ENCODE measurements at regions not wholly inside any gene's neighbourhood (a gene's known extent, or its start where the extent isn't known, plus 50 kb on each side); places are given as distances from the start of the nearest gene placed in this dataset.

DNA sequence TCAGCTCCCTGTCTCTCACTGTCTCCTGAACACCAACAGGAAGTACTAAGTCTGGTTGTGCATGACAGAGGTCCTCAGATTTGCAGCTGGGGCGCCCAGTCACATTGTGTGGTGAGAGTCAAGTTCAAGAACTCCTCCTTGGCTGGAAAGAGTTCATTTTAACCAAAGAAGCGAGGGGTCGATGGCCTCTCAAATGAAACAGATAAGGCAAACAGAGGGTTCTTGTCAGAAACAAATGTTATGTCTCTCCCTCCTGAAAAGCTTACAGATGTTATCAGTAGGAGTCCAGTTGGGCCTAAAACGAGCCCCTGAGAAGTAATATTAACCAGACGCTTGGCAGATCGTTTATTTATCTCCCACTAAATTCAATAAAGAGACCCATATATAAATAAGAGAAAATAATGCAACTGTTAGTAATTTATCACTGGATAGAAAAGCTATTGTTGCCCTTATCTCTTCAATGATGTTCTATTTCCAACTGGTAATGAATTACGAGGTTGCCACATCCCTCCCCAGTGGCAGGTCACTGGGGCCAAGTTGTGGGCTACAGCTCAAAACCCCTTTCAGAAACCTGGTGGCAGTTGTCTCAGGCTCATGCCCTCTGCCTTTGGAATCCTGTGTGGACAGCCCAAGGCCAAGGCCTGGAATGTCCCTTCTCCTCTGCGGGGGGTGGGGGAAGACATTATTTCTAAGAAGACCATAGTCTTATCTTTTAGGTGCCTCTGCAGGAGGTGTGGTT, 307.5 kb upstream of the DYNLRB2 start:
- Histone ChIP-seq H3K4me1 (ENCODE audit: insufficient read depth, low read length, poor library complexity, severe bottlenecking) (no peaks in the 10 kb centered on the region), H3K27me3 (replicated peaks; ENCODE audit: insufficient read depth, low read depth, low read length, poor library complexity) (no peaks in the 10 kb centered on the region), H3K9me3 (ENCODE audit: low read depth, low read length, poor library complexity, severe bottlenecking) (peaks cover 4% of the 10 kb centered on the region), H3K36me3 (ENCODE audit: insufficient read depth, low read length, poor library complexity, severe bottlenecking) (no peaks in the 10 kb centered on the region), H3K27ac (ENCODE audit: low read depth, low read length, poor library complexity, severe bottlenecking) (no peak overlapping the region), H3K4me3 (ENCODE audit: low read depth, low read length, poor library complexity, severe bottlenecking) (no peak overlapping the region)
- CTCF ChIA-PET = no interaction called here
- intact Hi-C loops (cut with micrococcal nuclease; ENCODE audit: unreplicated experiment) = loop anchor here (5.0 kb wide), 1 partner anchor 139 kb away; no protein-coding TSS in a partner anchor
- BruUV-seq (replicated peaks) = no TSS peak
- DNase-seq (ENCODE audit: low spot score) = no peak
- TF ChIP-seq EZH2 (IDR thresholded peaks at IDR 0.05; ENCODE audit: borderline replicate concordance, low read depth, low read length, poor library complexity, severe bottlenecking) = no peak
- TF ChIP-seq, protein P1, sequence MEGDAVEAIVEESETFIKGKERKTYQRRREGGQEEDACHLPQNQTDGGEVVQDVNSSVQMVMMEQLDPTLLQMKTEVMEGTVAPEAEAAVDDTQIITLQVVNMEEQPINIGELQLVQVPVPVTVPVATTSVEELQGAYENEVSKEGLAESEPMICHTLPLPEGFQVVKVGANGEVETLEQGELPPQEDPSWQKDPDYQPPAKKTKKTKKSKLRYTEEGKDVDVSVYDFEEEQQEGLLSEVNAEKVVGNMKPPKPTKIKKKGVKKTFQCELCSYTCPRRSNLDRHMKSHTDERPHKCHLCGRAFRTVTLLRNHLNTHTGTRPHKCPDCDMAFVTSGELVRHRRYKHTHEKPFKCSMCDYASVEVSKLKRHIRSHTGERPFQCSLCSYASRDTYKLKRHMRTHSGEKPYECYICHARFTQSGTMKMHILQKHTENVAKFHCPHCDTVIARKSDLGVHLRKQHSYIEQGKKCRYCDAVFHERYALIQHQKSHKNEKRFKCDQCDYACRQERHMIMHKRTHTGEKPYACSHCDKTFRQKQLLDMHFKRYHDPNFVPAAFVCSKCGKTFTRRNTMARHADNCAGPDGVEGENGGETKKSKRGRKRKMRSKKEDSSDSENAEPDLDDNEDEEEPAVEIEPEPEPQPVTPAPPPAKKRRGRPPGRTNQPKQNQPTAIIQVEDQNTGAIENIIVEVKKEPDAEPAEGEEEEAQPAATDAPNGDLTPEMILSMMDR (conservative IDR thresholded peaks at IDR 0.05; ENCODE audit: low read depth, low read length) = no peak
- POLR2A ChIA-PET (ENCODE audit: low non-redundant PET) = interaction anchor here (0.6 kb wide), 1 partner anchor 28 kb away, joined by 3 read pairs; no protein-coding TSS in a partner anchor

DNA sequence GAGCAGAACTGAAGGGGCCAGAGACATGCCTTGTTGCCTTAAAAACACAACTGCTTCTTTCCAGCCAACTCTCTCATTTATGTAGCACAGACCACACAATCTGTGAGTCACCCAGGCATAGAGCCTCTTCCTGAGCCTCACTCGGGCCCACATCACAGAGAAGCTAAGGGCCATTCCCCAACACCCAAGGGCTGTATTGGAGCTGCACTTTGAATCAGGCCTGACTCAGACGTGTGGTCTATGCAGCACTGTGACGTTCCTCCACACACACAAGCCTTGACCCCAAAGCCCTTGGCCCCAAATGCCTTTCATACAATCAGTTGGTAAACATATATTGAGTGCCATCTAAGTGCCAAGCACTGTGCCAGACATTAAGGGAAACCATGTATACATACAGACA, 308.9 kb upstream of the DYNLRB2 start:
- Histone ChIP-seq H3K9me3 (ENCODE audit: low read depth, low read length, poor library complexity, severe bottlenecking) (peaks cover 4% of the 10 kb centered on the region), H3K4me1 (ENCODE audit: insufficient read depth, low read length, poor library complexity, severe bottlenecking) (no peaks in the 10 kb centered on the region), H3K27ac (ENCODE audit: low read depth, low read length, poor library complexity, severe bottlenecking) (no peak overlapping the region), H3K27me3 (replicated peaks; ENCODE audit: insufficient read depth, low read depth, low read length, poor library complexity) (no peaks in the 10 kb centered on the region), H3K36me3 (ENCODE audit: insufficient read depth, low read length, poor library complexity, severe bottlenecking) (no peaks in the 10 kb centered on the region), H3K4me3 (ENCODE audit: low read depth, low read length, poor library complexity, severe bottlenecking) (no peak overlapping the region)
- ChIA-PET CTCF (no interaction called here), POLR2A (ENCODE audit: low non-redundant PET) (no interaction called here)
- no peak for DNase-seq (ENCODE audit: low spot score)
- no TSS peak for BruUV-seq (replicated peaks)
- TF ChIP-seq EZH2 (IDR thresholded peaks at IDR 0.05; ENCODE audit: borderline replicate concordance, low read depth, low read length, poor library complexity, severe bottlenecking) = no peak
- TF ChIP-seq, protein P1 (conservative IDR thresholded peaks at IDR 0.05; ENCODE audit: low read depth, low read length) = no peak
- intact Hi-C loops (cut with micrococcal nuclease; ENCODE audit: unreplicated experiment) = loop anchor here (5.0 kb wide), 1 partner anchor 140 kb away; no protein-coding TSS in a partner anchor

DNA sequence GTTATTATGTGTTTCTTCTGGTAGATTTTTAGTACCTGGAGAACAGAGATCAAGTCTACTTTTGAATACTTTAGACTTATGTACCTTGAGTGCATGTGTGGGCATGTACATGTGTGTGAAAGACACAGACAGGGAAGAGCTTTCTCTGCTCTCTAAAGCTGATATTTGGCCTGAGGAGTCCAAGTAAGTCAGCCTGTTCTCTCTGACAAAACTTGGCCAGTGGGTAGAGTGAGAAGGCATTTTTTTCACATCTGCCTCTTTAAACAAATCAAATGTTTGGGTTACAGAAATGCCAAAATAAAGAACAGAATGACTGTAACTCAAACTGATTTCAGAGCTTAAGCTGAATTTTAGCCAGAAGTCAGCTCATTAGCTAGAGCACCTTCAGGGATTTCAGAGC, 309.7 kb upstream of the DYNLRB2 start:
- no TSS peak for BruUV-seq (replicated peaks)
- H3K9me3 ChIP-seq (ENCODE audit: low read depth, low read length, poor library complexity, severe bottlenecking) = peaks cover 10% of the 10 kb centered on the region
- DNase-seq (ENCODE audit: low spot score) = no peak
- no peaks in the 10 kb centered on the region for H3K4me1 ChIP-seq (ENCODE audit: insufficient read depth, low read length, poor library complexity, severe bottlenecking)
- ChIA-PET POLR2A (ENCODE audit: low non-redundant PET) (no interaction called here), CTCF (no interaction called here)
- no peaks in the 10 kb centered on the region for H3K27me3 ChIP-seq (replicated peaks; ENCODE audit: insufficient read depth, low read depth, low read length, poor library complexity)
- intact Hi-C loops (cut with micrococcal nuclease; ENCODE audit: unreplicated experiment) = loop anchor here (5.0 kb wide), 1 partner anchor 141 kb away; no protein-coding TSS in a partner anchor
- no peak overlapping the region for H3K27ac ChIP-seq (ENCODE audit: low read depth, low read length, poor library complexity, severe bottlenecking)
- H3K4me3 ChIP-seq (ENCODE audit: low read depth, low read length, poor library complexity, severe bottlenecking) = no peak overlapping the region
- TF ChIP-seq, protein P1 (conservative IDR thresholded peaks at IDR 0.05; ENCODE audit: low read depth, low read length) = no peak
- no peak for TF ChIP-seq EZH2 (IDR thresholded peaks at IDR 0.05; ENCODE audit: borderline replicate concordance, low read depth, low read length, poor library complexity, severe bottlenecking)
- H3K36me3 ChIP-seq (ENCODE audit: insufficient read depth, low read length, poor library complexity, severe bottlenecking) = no peaks in the 10 kb centered on the region
